ENCODE measurements at regions not wholly inside any gene's neighbourhood (a gene's known extent, or its start where the extent isn't known, plus 50 kb on each side); places are given as distances from the start of the nearest gene placed in this dataset.
A peak's percentile ranks its signal among the peaks of the same experiment; 100 is the strongest.
"Not testable (repeated sequence)": the region's sequence is repeated elsewhere in the genome, so short reads cannot be mapped to it uniquely, and the experiment has no call there.

- not testable (repeated sequence) for DNase-seq
Measured at GRCh38 chr15:30761365-30761764, 135.4 kb downstream of the ARHGAP11B start.

- DNase-seq = peak; percentile 17
Measured at GRCh38 chr15:30769390-30770124, 134.2 kb upstream of the FAN1 start.

GRCh38 chr15:30770759-30771158 is 133.0 kb upstream of the FAN1 start:
- no peak for DNase-seq

- DNase-seq = no peak
Measured at GRCh38 chr15:30783019-30783418, 120.7 kb upstream of the FAN1 start.

GRCh38 chr15:30788595-30788994 is 115.1 kb upstream of the FAN1 start:
- no peak for DNase-seq

GRCh38 chr15:30791239-30792175 is 112.2 kb upstream of the FAN1 start:
- no peak for DNase-seq

GRCh38 chr15:30792843-30793242 is 110.9 kb upstream of the FAN1 start:
- DNase-seq = not testable (repeated sequence)

GRCh38 chr15:30794388-30794787 is 109.3 kb upstream of the FAN1 start:
- DNase-seq = no peak

- peak; percentile 53 for DNase-seq
Measured at GRCh38 chr15:30799565-30799964, 104.2 kb upstream of the FAN1 start.

GRCh38 chr15:30801140-30801895 is 102.4 kb upstream of the FAN1 start:
- peak; percentile 71 for DNase-seq

- DNase-seq = not testable (repeated sequence)
Measured at GRCh38 chr15:30802001-30802400, 101.7 kb upstream of the FAN1 start.

- not testable (repeated sequence) for DNase-seq
Measured at GRCh38 chr15:30803703-30804102, 100.0 kb upstream of the FAN1 start.

GRCh38 chr15:30816430-30816829 is 87.3 kb upstream of the FAN1 start:
- DNase-seq = no peak

- DNase-seq = peak; percentile 81
Measured at GRCh38 chr15:30823068-30823813, 80.5 kb upstream of the FAN1 start.

- peak; percentile 82 for DNase-seq
Measured at GRCh38 chr15:30824518-30825195, 79.1 kb upstream of the FAN1 start.

- DNase-seq = no peak
Measured at GRCh38 chr15:30827625-30828303, 76.0 kb upstream of the FAN1 start.

GRCh38 chr15:30828304-30828639 is 75.4 kb upstream of the FAN1 start:
- DNase-seq = not testable (repeated sequence)

- no peak for DNase-seq
Measured at GRCh38 chr15:30830961-30831360, 72.8 kb upstream of the FAN1 start.

GRCh38 chr15:30833379-30833778 is 70.3 kb upstream of the FAN1 start:
- DNase-seq = not testable (repeated sequence)

- not testable (repeated sequence) for DNase-seq
Measured at GRCh38 chr15:30841639-30842038, 62.1 kb upstream of the FAN1 start.

GRCh38 chr15:30842798-30843472 is 60.8 kb upstream of the FAN1 start:
- DNase-seq = not testable (repeated sequence)
